GM21723 (cell line): ENCODE measurements at regions not wholly inside any gene's neighbourhood (a gene's known extent, or its start where the extent isn't known, plus 50 kb on each side); places are given as distances from the start of the nearest gene placed in this dataset.
"Not testable (repeated sequence)": the region's sequence is repeated elsewhere in the genome, so short reads cannot be mapped to it uniquely, and the experiment has no call there.

ENCODE experiments used
- ATAC-seq: cut with Tn5 transposase; IDR thresholded peaks from one replicate; pipeline ENCODE4 v1.9.1; 2021; ENCODE audit warnings: mild to moderate bottlenecking, moderate library complexity; ENCODE audit not compliant: unreplicated experiment

GRCh38 chr2:167803449-167803988 is 443.9 kb downstream of the STK39 start:
- ATAC-seq = no peak

- ATAC-seq = no peak
These were observed 452.7 kb downstream of the STK39 start for GRCh38 chr2:167794554-167795255.

DNA sequence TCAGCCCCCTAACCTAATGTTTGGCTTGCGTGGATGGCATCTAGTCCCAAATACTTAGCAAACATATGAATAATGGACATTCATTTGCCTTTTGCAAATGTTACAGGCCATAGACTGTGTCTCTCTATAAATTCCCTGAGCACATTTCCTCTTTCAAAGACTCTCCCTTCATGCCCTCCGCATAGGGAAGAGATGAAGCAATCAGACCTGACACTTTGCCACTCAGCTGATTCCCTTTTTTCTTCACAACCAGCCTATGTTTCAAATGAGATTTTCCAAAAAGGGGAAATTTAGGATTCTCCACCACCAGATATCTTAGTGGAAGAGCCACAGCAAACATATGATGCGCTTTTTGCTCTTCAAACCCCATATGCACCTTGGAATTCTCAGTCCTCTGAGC is 453.7 kb downstream of the STK39 start:
- ATAC-seq = no peak

- ATAC-seq = no peak
These were observed 455.3 kb downstream of the STK39 start for GRCh38 chr2:167792126-167792525.

GRCh38 chr2:167790781-167791450 is 456.5 kb downstream of the STK39 start:
- no peak for ATAC-seq

- no peak for ATAC-seq
These were observed 457.2 kb downstream of the STK39 start for GRCh38 chr2:167790189-167790588.

DNA sequence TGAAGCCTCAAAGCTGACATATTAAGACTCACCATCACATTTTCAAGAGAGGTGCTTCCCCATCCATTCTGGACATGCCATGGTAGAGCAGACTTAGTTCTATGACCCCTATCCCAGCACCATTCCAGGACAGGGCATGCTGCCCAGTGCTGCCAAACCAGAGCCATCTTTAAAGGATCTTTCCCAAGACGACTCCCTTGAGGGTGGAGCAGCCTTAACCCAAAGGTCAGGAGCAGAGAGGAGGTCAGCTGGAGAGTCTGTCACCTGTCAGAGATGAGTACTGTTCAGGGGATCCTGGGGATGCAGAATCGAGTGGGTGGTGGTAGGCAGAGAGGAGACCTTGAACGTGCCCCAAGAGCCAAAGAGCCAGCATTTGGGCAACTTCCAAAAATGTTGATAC is 459.8 kb downstream of the STK39 start:
- ATAC-seq = no peak

DNA sequence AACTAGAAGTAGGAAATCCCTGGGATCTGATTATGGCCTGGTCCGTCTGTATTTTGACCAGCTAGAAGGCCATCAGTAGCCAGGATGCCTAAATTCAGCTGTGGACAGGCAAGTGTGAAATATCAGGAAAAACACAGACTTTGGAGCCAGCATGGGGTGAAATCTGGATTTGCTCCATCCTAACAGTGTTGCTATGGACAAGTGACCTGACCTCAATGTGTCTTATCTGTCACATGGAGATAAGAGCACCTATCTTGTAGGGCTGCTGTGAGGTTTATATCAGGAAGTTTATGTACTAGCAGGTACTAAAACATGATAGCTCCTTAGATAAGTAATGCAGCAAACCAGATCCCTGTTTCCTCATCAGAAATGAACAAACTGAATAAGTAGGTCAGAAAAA is 460.4 kb downstream of the STK39 start:
- ATAC-seq = no peak

- no peak for ATAC-seq
These were observed 461.7 kb downstream of the STK39 start for GRCh38 chr2:167785606-167786216.

DNA sequence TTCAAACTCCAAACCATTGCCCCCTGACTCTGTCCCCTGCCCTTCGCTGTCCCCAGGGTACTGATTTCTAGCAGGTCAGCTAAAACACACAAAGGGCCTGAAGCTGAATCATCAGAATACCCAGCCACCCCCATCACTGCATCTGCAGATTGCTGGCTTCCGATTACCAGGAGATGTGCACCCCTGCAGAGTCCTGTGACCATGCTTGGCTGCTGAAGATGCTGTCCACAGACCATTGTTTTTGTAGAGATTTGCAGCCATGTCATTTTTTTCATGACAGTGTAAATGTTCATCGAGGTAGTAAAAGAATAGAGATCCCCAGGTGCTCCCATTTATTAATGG is 463.3 kb downstream of the STK39 start:
- no peak for ATAC-seq

- no peak for ATAC-seq
These were observed 463.9 kb downstream of the STK39 start for GRCh38 chr2:167783261-167784083.

GRCh38 chr2:167781629-167782028 is 465.8 kb downstream of the STK39 start:
- ATAC-seq = not testable (repeated sequence)

DNA sequence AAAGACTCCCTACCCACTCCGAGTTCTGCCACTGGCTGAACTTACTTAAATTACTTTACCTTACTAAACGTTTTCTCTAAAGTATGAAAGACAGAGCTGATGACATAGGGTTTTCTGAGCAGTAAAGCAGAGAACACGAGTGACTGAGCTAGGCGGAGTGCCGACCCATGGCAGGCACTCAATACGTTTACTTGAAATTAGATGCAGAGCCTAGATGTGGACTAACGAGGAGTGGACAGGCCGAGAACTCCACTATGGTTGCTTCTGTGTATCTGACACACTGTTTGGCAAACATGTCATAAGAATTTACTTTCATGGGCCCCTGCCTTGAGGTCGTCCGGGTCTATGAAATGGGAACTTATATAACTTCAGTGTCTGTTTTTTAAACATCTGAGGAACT is 471.0 kb downstream of the STK39 start:
- ATAC-seq = no peak

DNA sequence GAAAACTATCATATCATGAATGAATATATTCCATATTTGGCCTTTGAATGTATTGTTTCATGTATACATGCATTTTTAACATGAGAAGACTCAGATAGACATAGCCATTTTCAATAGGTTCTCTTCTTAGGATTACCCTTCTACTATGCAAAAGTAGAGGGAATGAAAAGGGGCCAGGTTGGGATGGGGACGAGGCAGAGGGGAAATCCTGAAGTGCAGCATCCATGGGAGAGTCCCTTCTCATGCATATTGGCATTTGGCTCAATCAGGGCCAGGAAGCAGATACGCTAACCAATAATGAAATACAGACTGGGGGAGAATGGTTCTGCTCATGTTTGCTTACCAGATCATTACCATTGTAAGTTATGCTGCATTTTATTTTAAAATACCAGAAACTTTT is 475.8 kb downstream of the STK39 start:
- ATAC-seq = no peak

GRCh38 chr2:167769020-167769419 is 478.4 kb downstream of the STK39 start:
- ATAC-seq = no peak

DNA sequence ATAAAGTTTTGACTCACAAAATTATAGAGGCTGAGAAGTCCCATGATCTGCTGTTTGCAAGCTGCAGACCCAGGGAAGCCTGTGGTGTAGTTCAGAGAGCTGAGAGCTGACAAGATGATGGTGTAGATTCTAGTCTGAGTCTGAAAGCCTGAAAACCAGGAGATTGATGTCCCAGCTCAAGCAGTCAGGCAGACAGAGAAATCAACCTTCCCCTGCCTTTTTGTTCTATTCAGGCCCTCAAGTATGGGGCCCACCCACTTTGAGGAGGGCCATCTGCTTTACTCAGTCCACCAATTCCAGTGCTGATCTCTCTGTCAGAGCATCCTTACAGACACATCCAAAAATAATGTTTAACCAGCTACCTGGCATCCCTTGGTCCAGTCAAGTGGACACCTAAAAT is 479.6 kb downstream of the STK39 start:
- no peak for ATAC-seq

DNA sequence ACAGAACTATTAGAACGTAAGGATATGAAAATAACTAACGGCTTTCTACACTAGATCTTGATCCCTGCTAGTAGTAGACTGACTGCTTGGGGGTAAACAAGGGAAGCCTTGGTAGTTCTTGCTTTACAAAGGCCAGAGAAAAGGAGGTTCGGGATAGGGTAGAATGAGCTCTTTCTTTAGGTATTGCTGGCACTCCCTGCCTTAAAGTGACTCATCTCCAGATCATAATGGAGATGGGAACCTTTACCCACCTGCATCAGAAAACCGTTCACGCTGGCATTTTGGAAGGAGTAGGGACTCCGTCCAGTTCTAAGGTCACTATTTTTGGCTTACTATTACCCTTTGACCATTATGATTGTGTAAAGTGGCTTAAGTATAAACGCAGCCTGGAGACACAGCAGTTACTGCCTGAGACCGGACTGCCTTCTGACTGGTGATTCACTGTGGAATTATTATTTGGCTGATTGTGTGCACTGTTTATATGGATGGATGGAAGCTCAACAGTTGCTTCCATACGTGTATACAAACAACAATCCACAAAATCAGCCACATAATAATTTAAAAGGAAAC is 482.5 kb downstream of the STK39 start:
- ATAC-seq = no peak

DNA sequence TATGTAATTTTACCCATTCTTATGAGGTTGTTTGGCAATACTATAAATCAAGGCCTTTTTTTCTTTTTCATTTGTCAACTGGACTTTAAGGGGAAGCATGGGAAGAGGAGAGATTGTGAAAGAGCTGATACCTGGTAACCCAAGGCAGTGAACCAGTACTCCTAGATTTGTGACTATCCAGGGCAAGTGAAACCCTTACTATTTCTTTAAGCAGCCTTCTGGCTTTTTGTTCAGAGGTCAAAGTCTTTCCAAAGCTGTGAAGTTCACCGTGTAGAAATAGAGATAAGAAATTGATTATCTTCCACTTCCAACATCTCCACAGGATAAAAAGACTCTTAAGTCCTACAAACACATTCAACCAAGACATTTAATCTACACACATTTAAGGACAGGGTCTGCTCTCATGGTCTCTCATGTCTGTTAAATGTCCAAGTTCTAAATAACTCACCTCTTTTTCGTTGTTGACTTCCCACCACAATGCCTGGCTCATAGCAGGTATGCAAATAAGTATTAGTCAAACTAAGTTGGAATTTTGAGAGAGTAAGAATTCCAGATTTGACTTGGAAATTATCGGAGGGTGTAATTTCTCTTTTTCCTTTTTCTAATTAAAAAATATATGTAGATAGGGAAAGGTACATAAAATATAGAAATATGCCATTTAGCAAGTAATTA is 485.8 kb downstream of the STK39 start:
- ATAC-seq = no peak

- no peak for ATAC-seq
These were observed 487.9 kb downstream of the STK39 start for GRCh38 chr2:167759531-167759930.

GRCh38 chr2:167758292-167758691 is 489.1 kb downstream of the STK39 start:
- no peak for ATAC-seq
